HFFc6 (cell line): ENCODE measurements at regions not wholly inside any gene's neighbourhood (a gene's known extent, or its start where the extent isn't known, plus 50 kb on each side); places are given as distances from the start of the nearest gene placed in this dataset.
A peak's percentile ranks its signal among the peaks of the same experiment; 100 is the strongest.

ENCODE experiments used
- DNase-seq: peaks from one replicate; pipeline ENCODE4 v3.0.0-alpha.2; 2018
- H3K27ac Mint-ChIP-seq: 2 replicates; pipeline ENCODE4 v1.8.0; 2020; ENCODE audit warnings: mild to moderate bottlenecking, mixed read lengths
- H3K27me3 Mint-ChIP-seq: 2 replicates; pipeline ENCODE4 v1.8.0; 2021; ENCODE audit warnings: mild to moderate bottlenecking, moderate library complexity, mixed read lengths; ENCODE audit not compliant: insufficient read depth
- H3K36me3 Mint-ChIP-seq: 2 replicates; pipeline ENCODE4 v1.8.0; 2021; ENCODE audit warnings: low read depth, mixed read lengths
- H3K4me1 Mint-ChIP-seq: 2 replicates; pipeline ENCODE4 v1.8.0; 2020; ENCODE audit warnings: low read depth, mixed read lengths
- H3K4me3 Mint-ChIP-seq: 2 replicates; pipeline ENCODE4 v1.8.0; 2020; ENCODE audit warnings: mild to moderate bottlenecking, moderate library complexity, mixed read lengths
- H3K9me3 Mint-ChIP-seq: 2 replicates; pipeline ENCODE4 v1.8.0; 2020; ENCODE audit warnings: mild to moderate bottlenecking, mixed read lengths
- TF ChIP-seq, protein P1 (sequence below): fragments of 200-600 bp; sonication (generic); IDR thresholded peaks from 2 replicates; pipeline ENCODE4 v1.5.0; 2021; ENCODE audit warnings: antibody characterized with exemption, mild to moderate bottlenecking

DNA sequence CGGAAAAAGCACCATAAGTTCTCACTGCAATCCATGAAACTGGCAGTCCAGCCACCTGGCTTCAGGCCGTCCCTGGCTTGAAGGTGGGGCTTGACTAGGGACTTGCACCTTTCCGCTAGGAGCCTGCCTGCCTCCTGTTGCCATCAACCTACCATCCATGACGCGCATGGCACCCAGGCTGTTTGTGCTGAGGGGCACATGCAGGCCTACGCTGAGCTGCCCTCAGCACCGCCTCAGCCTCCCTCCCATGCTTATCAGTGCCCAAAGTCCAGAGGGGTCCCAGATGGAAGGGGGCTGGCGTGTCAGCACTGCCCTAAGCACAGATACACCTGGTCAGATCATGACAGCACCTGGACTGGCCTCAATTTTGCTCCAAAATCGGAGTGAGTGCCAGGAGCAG lies 190.2 kb upstream of the LYPLAL1 start:
- H3K4me1 Mint-ChIP-seq = no peaks in the 10 kb centered on the region
- H3K4me3 Mint-ChIP-seq = no peak overlapping the region
- H3K27ac Mint-ChIP-seq = no peak overlapping the region
- H3K36me3 Mint-ChIP-seq = no peaks in the 10 kb centered on the region
- H3K9me3 Mint-ChIP-seq = no peaks in the 10 kb centered on the region
- no peaks in the 10 kb centered on the region; the same call in 1 of the 2 replicates for H3K27me3 Mint-ChIP-seq
- DNase-seq = no peak
- TF ChIP-seq, protein P1, sequence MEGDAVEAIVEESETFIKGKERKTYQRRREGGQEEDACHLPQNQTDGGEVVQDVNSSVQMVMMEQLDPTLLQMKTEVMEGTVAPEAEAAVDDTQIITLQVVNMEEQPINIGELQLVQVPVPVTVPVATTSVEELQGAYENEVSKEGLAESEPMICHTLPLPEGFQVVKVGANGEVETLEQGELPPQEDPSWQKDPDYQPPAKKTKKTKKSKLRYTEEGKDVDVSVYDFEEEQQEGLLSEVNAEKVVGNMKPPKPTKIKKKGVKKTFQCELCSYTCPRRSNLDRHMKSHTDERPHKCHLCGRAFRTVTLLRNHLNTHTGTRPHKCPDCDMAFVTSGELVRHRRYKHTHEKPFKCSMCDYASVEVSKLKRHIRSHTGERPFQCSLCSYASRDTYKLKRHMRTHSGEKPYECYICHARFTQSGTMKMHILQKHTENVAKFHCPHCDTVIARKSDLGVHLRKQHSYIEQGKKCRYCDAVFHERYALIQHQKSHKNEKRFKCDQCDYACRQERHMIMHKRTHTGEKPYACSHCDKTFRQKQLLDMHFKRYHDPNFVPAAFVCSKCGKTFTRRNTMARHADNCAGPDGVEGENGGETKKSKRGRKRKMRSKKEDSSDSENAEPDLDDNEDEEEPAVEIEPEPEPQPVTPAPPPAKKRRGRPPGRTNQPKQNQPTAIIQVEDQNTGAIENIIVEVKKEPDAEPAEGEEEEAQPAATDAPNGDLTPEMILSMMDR = no peak

DNA sequence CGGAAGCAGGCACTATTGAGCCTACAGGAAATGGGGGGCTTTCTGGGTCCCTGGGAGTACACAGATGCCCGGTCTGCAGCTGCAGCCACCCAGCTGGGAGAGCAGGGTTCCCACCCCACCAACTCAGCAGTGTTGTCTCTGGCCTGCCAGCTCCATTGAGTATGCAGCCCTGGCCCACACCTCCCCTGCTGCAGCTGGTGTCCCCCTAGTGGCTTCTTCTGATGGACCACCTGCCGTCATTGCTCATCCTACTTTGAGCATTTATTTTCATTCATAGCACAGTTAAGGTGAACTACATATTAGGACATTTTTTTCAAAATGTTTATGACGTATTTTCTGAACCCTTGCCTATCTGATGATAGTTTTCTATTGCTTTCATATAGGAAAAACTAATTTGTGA lies 189.8 kb upstream of the LYPLAL1 start:
- no peaks in the 10 kb centered on the region; the same call in 1 of the 2 replicates for H3K27me3 Mint-ChIP-seq
- H3K4me1 Mint-ChIP-seq = no peaks in the 10 kb centered on the region
- no peak overlapping the region for H3K27ac Mint-ChIP-seq
- H3K9me3 Mint-ChIP-seq = no peaks in the 10 kb centered on the region
- H3K36me3 Mint-ChIP-seq = no peaks in the 10 kb centered on the region
- TF ChIP-seq, protein P1 = peak; percentile 43; the same call in 1 of the 2 replicates
- no peak overlapping the region for H3K4me3 Mint-ChIP-seq
- no peak for DNase-seq

DNA sequence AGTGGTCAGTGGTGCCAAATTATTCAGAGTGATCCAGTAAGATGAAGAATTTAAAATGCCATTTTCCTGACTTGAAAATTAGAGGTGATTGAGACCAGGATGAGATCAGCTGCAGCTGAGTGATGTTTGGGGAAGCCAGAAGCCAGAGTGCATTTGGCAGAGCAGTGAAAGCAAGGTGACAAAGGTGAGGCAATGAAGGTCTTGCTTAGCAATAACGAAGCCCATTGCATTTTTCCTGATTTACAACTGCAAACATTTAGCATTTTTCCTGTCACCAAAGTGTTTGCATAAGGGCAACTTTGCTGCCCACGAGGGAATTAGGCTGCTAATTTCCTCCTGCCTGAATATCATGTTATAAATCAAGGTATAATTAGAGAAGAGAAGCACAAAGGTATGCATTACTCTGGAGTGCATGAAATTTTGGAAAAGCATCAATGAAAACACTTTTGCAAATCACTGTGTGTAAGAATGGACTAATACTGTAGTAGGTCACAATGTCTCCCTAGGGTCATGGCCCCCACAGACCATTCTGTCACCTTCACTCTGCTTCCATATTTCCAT lies 188.2 kb upstream of the LYPLAL1 start:
- H3K36me3 Mint-ChIP-seq = no peaks in the 10 kb centered on the region
- no peaks in the 10 kb centered on the region for H3K4me1 Mint-ChIP-seq
- no peak overlapping the region for H3K4me3 Mint-ChIP-seq
- no peaks in the 10 kb centered on the region; the same call in 1 of the 2 replicates for H3K27me3 Mint-ChIP-seq
- no peak for DNase-seq
- no peak overlapping the region for H3K27ac Mint-ChIP-seq
- TF ChIP-seq, protein P1 = no peak
- no peaks in the 10 kb centered on the region for H3K9me3 Mint-ChIP-seq

DNA sequence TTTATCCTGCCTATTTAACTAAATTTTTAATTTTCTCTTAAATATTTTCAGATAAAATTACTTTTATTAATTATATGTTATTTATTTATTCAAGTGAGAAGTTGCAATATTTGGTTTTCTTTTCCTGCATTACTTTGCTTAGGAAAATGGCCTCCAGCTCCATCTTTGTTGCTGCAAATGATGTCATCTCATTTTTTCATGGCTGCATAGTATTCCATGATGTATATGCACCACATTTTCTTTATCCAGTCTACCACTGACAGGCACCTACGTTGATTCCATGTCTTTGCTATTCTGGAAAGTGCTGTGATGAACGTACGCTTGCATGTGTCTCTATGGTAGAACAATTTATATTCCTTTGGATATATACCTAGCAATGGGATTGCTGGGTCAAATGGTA lies 186.9 kb upstream of the LYPLAL1 start:
- H3K4me1 Mint-ChIP-seq = no peaks in the 10 kb centered on the region
- H3K4me3 Mint-ChIP-seq = no peak overlapping the region
- H3K36me3 Mint-ChIP-seq = no peaks in the 10 kb centered on the region
- no peak overlapping the region for H3K27ac Mint-ChIP-seq
- TF ChIP-seq, protein P1 = no peak
- no peak for DNase-seq
- no peaks in the 10 kb centered on the region for H3K9me3 Mint-ChIP-seq
- no peaks in the 10 kb centered on the region; the same call in 1 of the 2 replicates for H3K27me3 Mint-ChIP-seq

DNA sequence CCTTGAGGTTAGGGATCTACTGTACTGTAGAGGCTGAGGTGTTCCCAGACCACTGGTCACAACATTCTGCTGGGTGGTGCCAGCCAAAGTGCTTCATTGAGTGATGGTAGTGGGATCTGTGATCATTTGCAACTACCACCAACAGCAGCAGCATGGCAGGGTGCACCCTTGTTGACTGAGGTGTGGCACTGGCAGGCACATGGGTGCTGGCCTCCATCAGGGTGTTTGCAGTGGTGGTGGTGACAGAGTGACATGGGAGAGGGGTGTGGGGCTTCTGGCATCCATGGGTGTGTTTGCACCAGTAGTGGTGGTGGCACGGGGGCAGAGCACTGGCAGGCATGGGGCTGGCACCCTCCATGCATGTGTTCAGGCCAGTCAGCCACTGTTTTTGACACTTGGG lies 183.7 kb upstream of the LYPLAL1 start:
- no peaks in the 10 kb centered on the region for H3K9me3 Mint-ChIP-seq

More for the DNA sequence above, 183.7 kb upstream of the LYPLAL1 start:
- TF ChIP-seq, protein P1 = no peak
- H3K27me3 Mint-ChIP-seq = no peaks in the 10 kb centered on the region; the same call in 1 of the 2 replicates
- no peaks in the 10 kb centered on the region for H3K36me3 Mint-ChIP-seq
- H3K27ac Mint-ChIP-seq = no peak overlapping the region
- no peaks in the 10 kb centered on the region for H3K4me1 Mint-ChIP-seq
- DNase-seq = no peak
- no peak overlapping the region for H3K4me3 Mint-ChIP-seq
